Psoas muscle (tissue), 7 donors: ENCODE measurements at regions not wholly inside any gene's neighbourhood (a gene's known extent, or its start where the extent isn't known, plus 50 kb on each side); places are given as distances from the start of the nearest gene placed in this dataset.

Source experiments
- ATAC-seq, 4 donors: fragments of 200-7000 bp; cut with Tn5 transposase; one replicate each; pipeline ENCODE4 v1.9.1; 2020; ENCODE audit warnings: moderate library complexity in 3 of 4, mild to moderate bottlenecking in 2 of 4
- DNase-seq, 2 donors: peaks; one replicate each; pipeline ENCODE4 v3.0.0-alpha.2; 2020
- H3K27ac ChIP-seq: fragments of 200-600 bp; one replicate; pipeline ENCODE4 v1.8.0; 2022
- H3K27me3 ChIP-seq, 3 donors: fragments of 200-600 bp in 1 of 3; one replicate each; pipeline versions ENCODE4 v1.6.1 to v1.8.0; 2013 to 2022; ENCODE audit warnings: low read length in 2 of 3, mild to moderate bottlenecking in 2 of 3, moderate library complexity in 1 of 3; ENCODE audit not compliant: insufficient read depth in 3 of 3
- H3K36me3 ChIP-seq, 2 donors: fragments of 200-600 bp in 1 of 2; one replicate each; pipeline versions ENCODE4 v1.6.1 to v1.8.0; 2013 to 2022; ENCODE audit warnings: low read depth in 1 of 2, mild to moderate bottlenecking in 1 of 2, moderate library complexity in 1 of 2; ENCODE audit not compliant: insufficient read depth in 1 of 2
- H3K4me1 ChIP-seq: fragments of 200-600 bp; one replicate; pipeline ENCODE4 v1.8.0; 2022
- H3K4me3 ChIP-seq: fragments of 200-600 bp; one replicate; pipeline ENCODE4 v1.8.0; 2022; ENCODE audit warnings: mild to moderate bottlenecking
- H3K9me3 ChIP-seq: fragments of 200-600 bp; one replicate; pipeline ENCODE4 v1.8.0; 2022
- CTCF ChIP-seq: fragments of 200-600 bp; IDR thresholded peaks from one replicate; pipeline ENCODE4 v1.8.0; 2022; ENCODE audit warnings: antibody characterized with exemption
- WGBS, 3 donors: extraction: QIAGEN DNeasy Blood & Tissue Kit; methylation state at CpG; one replicate each; pipeline versions ENCODE4 v1.1.6 to v1.1.7; 2013; 5-methylcytosine and 5-hydroxymethylcytosine counted together
- intact Hi-C, 2 donors: fragments of 100-400 bp; cut with DNase I; formaldehyde crosslinking; loops; one replicate each; pipeline versions ENCODE4 v1.11.0 to v1.14.2; 2022
- donor health status: healthy with polysubstance abuse.
- donor health status: DM: no; HTN: no; CAD: no; lungs with moderate emphysema.
- donor health status: Bipolar disorder and iron deficiency.
- donor health status: healthy.
- donor health status: DM: yes; HTN: yes; CAD: no.
- donor health status: DM: no; HTN: no; CAD: no.
- donor health status: DM: yes; HTN: yes; CAD: no.

- ATAC-seq (no peak), DNase-seq (no peak)
- 64 to 70% (median 67%) methylated on average over 6 of the region's 6 CpGs for WGBS, 3 donors
- TF ChIP-seq CTCF = no peak
- Histone ChIP-seq H3K9me3 (no peaks in the 10 kb centered on the region), H3K36me3 (no peaks in the 10 kb centered on the region), H3K4me1 (no peaks in the 10 kb centered on the region), H3K27ac (no peak overlapping the region), H3K27me3 (no peaks in the 10 kb centered on the region), H3K4me3 (no peak overlapping the region)
- intact Hi-C loops = no loop called here
Measured at GRCh38 chr6:126091466-126091865, 105.1 kb downstream of the TRMT11 start.

GRCh38 chr6:126093108-126093507 lies 106.8 kb downstream of the TRMT11 start:
- TF ChIP-seq CTCF = no peak
- Histone ChIP-seq H3K4me3 (no peak overlapping the region), H3K27me3 (no peaks in the 10 kb centered on the region), H3K27ac (no peak overlapping the region), H3K36me3 (no peaks in the 10 kb centered on the region), H3K4me1 (no peaks in the 10 kb centered on the region), H3K9me3 (no peaks in the 10 kb centered on the region)
- DNase-seq (no peak), ATAC-seq (no peak)
- intact Hi-C loops = no loop called here
- 70 to 96% (median 94%) methylated on average over 2 of the region's 2 CpGs for WGBS, 3 donors

- no peak overlapping the region for H3K4me3 ChIP-seq
- DNase-seq (no peak), ATAC-seq (no peak)
- no peaks in the 10 kb centered on the region for H3K4me1 ChIP-seq
- no peak for TF ChIP-seq CTCF
- no peaks in the 10 kb centered on the region for H3K36me3 ChIP-seq
- no peaks in the 10 kb centered on the region for H3K27me3 ChIP-seq
- intact Hi-C loops = no loop called here
- H3K9me3 ChIP-seq = no peaks in the 10 kb centered on the region
- H3K27ac ChIP-seq = no peak overlapping the region
- 85 to 89% (median 88%) methylated on average over 4 of the region's 4 CpGs for WGBS, 3 donors
Measured at GRCh38 chr6:126094411-126094810, 108.1 kb downstream of the TRMT11 start.

GRCh38 chr6:126100386-126100785 lies 114.0 kb downstream of the TRMT11 start:
- Histone ChIP-seq H3K27ac (no peak overlapping the region), H3K9me3 (no peaks in the 10 kb centered on the region), H3K27me3 (no peaks in the 10 kb centered on the region), H3K4me1 (no peaks in the 10 kb centered on the region), H3K36me3 (peaks cover 2 to 7% of the 10 kb centered on the region in 2 donors), H3K4me3 (no peak overlapping the region)
- no peak for TF ChIP-seq CTCF
- intact Hi-C loops = no loop called here
- DNase-seq = no peak
- no peak for ATAC-seq
- 92 to 96% (median 94%) methylated on average over 4 of the region's 4 CpGs for WGBS, 3 donors

- intact Hi-C loops = no loop called here
- no peaks in the 10 kb centered on the region for H3K9me3 ChIP-seq
- H3K36me3 ChIP-seq = peaks cover 2 to 7% of the 10 kb centered on the region in 2 donors
- H3K27ac ChIP-seq = no peak overlapping the region
- 80 to 85% (median 84%) methylated on average over 5 of the region's 5 CpGs for WGBS, 3 donors
- no peaks in the 10 kb centered on the region for H3K27me3 ChIP-seq
- no peak overlapping the region for H3K4me3 ChIP-seq
- ATAC-seq = no peak
- H3K4me1 ChIP-seq = no peaks in the 10 kb centered on the region
- no peak for TF ChIP-seq CTCF
- no peak for DNase-seq
Measured at GRCh38 chr6:126102358-126102757, 116.0 kb downstream of the TRMT11 start.
